ENCODE measurements at regions not wholly inside any gene's neighbourhood (a gene's known extent, or its start where the extent isn't known, plus 50 kb on each side); places are given as distances from the start of the nearest gene placed in this dataset.
A peak's percentile ranks its signal among the peaks of the same experiment; 100 is the strongest.

DNA sequence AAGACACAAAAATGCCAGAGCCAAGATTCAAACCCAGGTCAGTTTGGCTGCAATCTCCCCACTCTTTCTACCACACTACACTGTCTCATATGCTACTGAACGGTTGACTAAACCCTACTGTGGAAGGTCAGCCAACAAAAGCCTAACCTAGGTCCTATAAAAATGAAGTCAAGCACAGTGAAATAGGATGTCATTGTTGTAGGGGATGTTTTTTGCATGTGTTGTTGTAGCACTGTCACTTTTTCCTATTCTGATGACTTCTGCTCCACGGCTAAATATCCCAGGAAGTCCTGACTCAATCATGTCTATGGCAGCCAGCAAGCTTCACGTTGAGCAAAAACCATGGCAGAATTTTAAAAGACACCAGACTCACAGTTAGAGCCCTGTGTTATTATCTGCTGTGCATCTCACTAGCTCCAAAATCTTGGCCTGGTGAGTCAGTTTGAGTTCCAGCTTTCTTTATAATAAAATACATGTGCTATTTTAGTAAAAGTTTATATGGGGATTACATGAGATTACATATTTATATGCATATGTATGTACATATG, 322.1 kb upstream of the NT5E start:
- no peak for DNase-seq (ENCODE audit: low spot score)

DNA sequence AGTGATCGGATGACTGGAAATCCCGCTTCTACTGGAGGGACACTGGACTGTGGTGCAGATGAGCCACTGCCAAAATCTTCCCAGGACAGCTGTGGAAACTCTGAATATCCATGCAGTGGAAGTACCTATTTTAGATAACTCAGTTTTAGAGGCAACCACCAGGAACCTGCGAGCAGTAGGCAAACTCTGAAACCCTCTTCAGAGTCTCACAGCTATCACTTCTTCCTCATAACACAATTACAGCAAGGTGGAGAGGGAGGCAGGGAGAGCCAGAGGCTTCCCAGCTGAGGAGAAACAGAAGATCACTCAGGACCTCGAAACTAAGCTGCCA, 322.8 kb upstream of the NT5E start:
- DNase-seq (ENCODE audit: low spot score) = no peak

DNA sequence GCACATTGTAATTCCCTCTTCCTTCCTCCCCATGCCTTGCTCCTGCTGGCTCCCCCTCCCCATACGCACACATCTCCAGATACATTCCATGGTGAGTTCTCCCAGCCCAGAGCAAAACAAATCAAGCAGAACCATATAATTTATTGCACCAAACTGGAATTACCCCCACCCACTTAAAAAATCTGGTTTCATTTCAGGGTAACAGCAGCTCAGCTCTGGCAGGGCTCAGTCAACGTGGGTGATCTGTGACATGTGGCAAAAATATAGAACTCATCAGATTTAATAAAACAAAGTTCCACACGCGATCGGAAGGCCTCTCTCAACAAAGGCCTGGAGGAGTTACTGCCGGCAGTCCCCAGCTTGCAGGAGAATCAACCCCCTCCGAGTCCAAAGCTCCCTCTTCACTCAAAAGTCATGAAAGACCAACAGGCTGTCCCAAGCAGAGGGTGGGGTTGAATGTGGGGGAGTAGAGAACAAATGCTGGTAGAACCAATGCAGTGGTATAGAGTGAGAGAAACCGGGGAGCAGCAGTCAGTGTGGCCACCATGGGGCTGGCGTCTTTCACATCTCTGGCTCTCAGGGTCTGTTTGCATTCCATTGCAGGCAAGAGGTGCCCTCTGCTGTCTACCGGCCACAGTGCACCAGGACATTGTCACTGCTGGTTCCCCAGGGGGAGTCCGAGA, 323.3 kb upstream of the NT5E start:
- DNase-seq (ENCODE audit: low spot score) = peak; percentile 57

DNA sequence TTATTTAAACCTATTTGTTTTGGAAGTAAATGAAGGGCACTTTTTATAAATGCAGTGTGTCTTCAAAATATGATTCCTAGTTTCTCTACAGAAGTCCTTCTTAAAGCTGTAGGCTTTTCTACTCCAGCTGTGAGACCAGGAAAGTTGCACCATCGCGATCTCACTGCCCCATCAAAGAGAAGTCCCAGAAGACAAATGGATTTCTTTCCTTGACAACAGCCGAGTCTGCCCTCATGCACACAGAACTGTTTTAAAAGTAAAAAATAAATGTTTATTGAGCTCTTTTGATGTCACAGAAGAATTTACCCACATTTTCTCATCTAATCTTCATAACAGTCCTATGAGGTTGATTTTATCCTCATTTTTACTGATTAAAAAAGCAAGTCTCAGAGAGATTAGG, 324.4 kb upstream of the NT5E start:
- DNase-seq (ENCODE audit: low spot score) = no peak

DNA sequence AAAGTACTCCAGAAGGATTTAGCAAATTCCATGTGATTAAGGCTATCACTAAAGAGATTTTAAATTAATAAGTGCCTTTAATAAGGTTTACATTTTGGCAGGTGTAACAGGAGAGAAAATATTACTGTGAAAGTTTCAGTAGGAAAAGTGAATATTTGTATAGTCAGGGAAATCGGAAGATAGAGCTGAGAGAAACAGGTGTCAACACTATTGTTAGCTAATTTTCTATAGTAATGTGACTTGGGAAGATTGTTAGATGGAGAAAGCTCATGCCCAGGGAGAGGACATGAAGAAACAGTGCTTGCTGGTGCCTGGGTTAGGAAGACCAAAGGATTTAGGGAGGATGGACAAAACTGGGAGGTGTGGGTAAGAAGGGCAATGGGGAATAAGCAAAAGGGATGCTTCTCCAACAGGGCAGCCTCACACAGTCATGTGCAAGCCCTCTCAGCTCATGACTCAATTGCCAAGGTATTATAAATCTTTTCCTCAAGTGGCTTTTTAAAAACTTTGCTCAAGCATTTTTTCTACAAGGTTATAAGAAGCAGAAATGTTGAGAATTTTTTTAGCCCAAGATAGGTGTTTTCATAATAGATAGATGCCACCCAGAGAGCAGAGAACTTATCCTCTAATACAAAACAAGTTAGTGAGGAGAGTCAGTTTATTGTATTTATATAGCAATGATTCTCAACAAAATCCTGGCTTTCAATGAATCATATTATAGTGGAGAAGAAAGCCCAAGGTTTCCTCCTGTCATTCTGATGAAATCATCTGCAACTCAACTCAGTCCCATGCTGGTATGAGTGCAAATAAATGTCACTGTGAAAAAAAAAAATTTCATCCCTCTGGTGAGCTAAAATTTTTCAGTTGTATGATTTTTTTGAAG, 325.2 kb upstream of the NT5E start:
- no peak for DNase-seq (ENCODE audit: low spot score)

DNA sequence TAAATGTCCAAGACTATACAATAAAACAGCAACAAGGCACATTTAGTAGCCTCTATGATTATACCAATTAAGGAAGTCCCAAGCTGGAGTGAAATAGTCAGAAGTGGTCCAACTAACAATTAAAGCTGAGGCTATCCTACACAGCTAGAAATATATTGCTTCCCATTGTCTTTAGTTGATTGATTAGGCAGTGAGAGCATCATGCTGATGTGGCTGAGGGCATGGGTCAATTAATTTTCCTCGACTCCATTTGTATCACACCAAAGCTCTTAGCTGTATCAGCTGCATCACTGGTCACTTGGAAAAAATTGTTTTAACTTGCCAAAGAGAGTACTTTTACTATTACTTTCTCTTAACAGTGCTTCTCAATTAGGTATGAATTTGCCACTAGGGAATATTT, 328.7 kb upstream of the NT5E start:
- DNase-seq (ENCODE audit: low spot score) = no peak

DNA sequence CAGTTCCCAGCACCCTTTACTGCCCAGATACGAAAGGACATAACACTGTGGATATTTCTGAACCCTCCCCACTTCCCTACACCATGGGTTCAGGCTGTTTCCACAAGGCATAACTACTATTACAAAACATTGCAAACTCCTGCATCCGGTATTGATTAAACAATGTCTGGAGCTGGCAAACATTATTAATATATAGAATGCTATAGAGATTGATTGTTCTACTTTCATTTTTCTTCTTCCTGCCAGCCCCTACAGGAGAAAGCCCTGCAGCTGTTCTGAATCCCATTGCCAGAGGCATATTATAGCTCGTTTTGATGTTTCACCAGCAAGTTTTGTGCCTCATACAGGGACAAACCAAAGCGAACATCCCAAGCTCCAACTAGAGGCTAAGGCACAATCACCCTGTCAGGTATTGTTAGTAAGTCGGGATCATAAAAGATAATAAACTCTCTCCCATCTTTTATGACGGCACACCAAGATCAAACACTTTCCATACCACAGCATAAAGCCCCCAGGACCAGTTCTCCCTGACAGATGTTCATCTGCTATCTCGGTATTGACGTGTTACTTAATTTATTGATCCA, 331.1 kb upstream of the NT5E start:
- no peak for DNase-seq (ENCODE audit: low spot score)

DNA sequence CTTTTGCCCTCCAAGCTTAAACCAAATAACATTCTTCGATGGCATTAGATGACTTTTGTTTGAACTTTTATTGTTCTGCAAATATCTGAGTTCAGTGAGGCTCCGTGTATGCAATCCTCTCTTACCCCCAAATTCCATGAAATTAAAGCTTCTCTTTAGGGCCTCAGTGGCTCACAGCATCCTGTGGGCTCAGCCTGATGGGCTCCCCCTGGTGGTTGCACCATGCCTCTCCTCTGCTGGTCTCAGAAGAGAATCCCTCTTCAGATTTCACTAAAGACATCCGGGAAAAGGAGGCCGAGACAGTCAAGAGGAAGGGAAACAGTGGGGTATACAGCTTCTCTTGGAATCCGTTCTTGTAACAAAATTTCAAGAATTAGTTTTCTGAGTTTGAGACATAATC, 331.6 kb upstream of the NT5E start:
- DNase-seq (ENCODE audit: low spot score) = no peak

DNA sequence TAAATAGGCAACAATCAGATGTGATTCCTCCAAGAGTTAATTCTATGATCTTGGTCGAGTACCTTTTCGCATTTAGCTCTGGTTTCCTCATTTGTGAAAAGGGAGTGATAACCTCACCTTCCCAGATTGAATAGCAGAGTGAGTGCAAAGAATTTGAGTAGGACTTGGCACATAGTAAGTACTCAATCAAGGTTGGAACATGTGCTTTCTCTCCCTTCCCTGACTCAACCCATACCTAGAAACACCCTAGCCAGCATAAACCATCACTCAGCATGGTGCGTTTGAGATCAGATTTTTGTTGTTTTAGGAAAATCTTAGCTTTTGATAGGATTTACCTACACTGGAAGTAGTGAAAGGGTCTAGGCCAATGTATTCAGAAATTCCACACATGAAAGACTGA, 333.4 kb upstream of the NT5E start:
- DNase-seq (ENCODE audit: low spot score) = no peak

DNA sequence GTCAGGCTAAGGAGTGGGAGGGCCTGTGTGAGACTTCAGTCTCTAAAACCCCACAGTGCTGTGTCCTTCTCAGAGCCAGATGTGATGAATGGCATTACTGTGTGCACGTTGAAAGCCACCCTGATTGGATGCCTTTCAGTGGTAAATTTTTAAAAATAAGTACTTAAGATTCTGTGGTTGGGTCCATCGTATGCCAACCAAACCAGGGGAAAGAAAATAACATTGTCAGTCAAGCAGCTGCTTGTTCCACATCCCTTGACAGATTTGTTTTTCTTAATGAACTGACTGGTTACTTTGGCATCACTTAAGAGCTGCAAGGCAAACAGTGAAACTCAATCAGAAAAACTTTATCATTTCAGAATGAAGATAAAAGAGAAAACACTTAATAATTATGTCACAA, 334.0 kb upstream of the NT5E start:
- no peak for DNase-seq (ENCODE audit: low spot score)

DNA sequence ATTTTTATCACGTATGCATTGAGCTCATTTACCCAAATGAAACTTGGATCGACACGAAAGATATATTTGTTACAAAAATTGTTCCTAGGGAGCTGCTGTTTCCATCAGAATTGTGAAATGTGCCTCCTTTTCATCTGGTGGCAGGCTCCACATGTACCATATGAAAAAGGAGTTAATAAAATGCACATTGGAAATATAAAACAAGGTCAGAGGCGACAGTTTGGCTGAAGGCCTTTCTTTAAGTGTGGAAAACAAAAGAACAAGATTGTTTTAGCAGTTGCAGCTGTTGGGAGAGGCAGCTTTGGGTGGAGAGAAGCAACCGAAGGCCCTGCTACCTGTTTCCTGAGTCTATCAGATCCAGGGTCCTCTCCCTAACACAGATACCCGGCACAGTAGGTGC, 334.5 kb upstream of the NT5E start:
- DNase-seq (ENCODE audit: low spot score) = no peak

DNA sequence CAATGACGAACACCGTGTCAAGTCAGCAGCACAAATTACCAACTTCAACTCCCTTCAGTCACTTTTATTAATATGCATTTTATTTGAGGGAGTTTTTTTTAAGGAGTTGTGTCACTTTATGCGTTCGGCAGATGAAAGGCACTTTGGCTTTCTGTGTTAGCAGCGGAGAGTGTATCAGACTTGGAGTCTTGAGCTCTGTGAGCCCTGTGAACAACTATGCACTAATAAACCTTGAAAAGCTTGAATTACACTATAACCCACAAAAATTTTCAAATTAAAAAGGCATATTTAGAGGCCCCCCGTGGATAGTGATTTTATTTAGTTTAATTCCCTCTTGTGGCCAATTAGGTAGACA, 335.3 kb upstream of the NT5E start:
- no peak for DNase-seq (ENCODE audit: low spot score)

DNA sequence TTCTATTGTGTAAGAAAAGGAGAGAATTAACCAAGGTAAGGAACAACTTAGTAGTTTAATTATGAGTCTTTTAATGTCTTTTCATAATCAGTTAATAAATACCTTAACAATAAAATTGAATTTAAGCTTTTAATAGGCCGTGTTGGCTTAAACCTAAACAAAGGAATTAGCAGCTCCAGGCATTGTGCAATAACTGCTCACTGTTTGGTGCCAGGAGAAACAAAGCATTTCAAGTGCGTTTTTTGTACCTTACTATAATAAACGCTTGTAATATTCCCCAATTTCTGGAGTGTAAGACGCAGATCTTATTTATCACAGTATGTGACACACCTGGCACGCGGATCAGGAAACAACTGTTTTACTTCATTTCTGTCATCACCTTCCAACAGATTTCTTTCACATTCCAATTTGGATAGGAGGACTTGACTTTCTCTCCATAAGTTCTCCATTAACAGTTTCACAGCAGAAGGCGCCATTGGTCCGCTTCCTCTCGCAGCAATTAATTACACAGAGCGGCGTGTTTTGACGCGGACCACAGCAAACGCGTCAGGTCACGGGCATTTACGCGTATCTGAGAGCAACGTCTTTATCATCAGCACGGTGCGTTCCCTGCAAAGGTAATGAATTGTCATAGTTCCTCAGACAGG, 335.8 kb upstream of the NT5E start:
- no peak for DNase-seq (ENCODE audit: low spot score)

DNA sequence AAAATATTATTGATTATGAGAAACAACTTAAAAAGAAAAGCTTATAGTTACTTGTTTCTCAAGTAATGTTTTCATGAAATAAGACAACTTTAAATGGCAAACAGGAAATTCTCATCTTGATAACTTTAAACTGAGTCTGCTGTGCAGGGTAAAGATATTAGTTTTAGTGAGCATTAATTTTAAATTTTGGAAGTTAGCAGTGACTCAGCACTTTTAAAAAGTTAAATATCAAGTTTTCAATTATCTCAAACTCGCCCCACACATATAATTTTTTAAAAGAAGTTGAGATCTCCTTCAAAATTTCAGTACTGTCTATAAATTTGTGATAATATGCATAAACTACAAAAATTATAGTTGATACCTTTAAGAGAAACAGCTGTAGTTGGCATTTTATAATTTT, 337.3 kb upstream of the NT5E start:
- no peak for DNase-seq (ENCODE audit: low spot score)

DNA sequence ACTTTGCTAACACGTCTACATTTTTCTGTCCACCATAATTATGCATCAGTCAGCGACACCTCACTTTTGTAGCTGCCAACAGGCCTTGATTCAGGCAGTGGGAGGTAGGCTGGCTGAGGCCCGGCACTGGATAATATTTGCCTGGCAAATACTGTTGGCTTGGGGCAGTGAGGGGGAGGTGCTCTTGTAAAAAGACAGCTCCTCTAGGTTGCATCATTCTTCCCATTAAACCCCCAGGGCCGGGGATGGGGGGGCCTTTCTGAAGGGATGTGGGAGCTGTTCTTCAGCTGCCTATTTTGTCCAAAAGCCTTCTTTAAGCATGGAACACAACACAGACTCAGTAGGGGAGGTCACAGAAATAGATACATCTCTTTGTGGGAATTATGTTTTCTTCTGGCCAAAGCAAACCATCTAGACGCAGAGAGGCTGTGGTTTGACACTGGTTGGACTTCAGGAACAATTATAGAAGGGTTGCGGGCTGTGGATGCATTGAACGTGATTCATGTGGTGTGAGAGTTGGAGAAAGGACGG, 338.3 kb upstream of the NT5E start:
- no peak for DNase-seq (ENCODE audit: low spot score)

DNA sequence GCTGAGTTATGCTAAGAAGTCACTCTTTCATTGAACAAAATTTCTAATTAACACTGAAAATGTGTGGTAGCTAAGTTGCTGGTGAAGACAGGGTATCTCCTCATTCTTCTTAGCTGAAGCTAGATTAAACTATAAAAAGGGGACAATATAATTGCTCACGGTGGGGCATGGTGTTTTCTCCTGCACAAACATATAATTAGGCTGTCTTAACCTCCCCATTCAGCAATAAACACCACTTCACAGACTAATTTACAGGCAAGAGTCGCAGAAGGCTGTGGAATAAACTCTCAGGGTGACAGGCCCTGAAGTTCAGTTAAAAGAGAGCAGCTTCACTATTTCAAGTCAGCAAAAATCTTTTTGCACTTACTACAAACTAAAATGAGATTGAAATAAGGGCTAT, 338.9 kb upstream of the NT5E start:
- no peak for DNase-seq (ENCODE audit: low spot score)

DNA sequence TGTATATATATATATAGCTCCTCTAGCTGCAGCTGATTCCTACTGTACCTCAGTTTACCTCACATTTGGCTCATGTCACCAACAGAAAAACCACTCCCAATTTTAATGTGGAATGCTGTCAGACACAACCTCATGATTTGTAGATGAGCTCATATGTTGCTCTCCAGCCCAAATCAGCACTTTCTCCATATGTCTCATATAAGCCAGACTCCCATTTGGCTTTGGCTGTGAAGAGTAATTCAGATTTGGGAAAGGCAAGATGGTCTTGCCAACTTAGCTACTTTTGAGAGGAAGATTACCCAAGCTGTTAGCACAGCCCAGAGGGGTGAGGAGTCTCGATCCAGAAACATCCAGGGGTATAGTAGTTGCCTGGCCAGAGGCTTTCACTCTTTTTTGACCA, 342.2 kb upstream of the NT5E start:
- no peak for DNase-seq (ENCODE audit: low spot score)

DNA sequence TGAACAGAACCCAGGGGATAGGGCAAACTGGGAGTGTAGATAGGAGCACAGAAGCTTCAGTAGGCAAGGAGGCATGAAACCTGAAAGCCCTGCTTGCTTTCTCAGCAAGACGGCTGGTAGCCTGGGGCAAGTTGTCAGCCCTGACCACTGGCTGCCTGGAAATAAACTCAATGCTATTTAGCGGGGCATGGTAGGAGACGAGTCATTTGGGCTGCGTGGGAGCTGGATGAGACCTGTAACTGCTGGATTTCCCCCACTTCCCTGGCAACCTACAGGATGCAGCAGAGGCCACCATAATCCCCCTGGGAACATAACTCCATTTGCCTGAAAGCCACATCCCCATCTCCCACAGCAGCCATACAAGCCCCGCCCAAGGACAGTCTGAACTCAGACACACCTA, 332.6 kb upstream of the TBX18 start:
- DNase-seq (ENCODE audit: low spot score) = no peak

DNA sequence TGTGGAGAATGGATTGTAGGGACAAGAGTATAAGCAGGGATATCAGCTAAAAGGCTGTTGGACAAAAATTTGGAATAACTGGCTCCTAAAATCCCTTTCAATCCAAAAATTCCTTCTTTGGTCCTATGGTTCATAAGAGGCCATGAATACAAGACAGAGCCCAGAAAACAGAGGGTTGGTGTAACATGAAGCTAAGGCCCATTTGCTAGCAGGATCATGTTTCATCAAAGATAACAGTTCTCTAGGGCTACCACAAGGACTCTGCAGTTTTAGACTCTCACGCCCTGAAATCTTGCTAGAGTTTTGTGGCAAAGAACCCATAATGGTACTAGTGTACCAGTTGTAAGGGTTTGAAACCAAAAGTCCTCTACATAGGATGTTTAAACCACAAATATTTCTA, 327.8 kb upstream of the TBX18 start:
- DNase-seq (ENCODE audit: low spot score) = no peak

DNA sequence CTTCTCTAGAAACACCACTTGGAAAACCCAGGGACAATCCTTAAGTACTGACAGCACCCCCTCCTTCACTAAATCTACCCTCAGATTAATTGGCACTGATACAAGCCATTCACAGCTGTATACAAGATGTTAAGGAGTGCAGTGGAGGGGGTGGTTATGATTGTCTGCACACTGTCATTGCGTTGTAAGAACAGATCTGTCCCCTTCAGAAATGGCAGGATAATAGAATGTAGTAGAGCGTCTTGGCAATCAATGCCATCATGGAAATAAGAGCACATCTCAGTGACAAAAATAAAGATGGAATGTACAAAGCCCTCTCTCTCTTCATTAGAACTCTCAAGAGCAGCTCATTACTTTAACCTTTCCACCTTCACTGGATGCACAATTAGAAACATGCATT, 324.9 kb upstream of the TBX18 start:
- no peak for DNase-seq (ENCODE audit: low spot score)

DNA sequence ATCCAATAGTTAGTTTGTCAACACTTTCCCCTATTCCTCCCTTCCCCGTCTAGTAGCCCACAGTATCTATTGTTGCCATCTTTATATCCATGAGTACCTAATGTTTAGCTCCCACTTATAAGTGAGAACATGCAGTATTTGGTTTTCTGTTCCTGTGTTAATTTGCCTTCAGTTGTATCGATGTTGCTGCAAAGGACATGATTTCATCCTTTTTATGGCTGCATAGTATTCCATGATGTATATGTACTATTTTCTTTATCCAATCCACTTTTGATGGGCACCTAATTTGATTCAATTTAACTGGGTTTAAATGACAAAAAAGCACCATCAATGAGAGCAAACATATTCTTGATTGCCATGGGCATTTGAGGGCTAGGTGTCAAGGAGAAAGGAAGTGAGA, 321.5 kb upstream of the TBX18 start:
- no peak for DNase-seq (ENCODE audit: low spot score)

DNA sequence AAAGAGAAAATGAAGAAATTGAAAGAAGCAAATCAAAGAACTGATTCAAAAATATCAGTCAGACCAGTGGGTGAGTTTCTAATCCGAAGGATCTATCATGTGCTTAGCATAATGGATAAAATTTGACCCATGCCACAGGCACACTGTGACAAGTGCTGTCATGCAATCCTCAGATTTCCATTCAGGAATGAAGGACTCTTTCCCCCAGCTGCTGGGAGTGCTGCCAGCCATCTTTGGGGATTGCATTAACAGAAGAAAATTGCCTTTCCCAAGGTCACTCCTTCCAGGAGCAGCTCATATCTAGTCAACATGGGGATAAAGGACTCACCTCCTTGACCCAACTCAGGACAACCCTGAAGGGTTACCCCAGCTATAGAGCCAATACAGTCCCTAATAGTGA, 316.7 kb upstream of the TBX18 start:
- no peak for DNase-seq (ENCODE audit: low spot score)

DNA sequence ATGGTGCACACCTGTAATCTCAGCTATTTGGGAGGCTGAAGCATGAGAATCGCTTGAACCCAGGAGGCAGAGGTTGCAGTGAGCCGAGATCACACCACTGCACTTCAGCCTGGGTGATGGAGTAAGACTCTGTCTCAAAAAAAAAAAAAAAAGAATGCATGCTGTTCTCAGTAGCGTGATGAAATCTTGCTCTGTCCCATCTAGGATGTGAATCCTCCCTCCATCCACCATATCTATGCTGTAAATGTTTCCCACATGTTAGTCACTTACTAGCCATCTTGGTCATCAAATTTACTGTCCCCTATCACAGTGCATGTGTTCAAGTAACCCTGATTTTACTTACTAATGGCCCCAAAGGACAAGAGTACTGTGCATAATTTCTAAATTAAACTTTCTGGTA, 315.4 kb upstream of the TBX18 start:
- DNase-seq (ENCODE audit: low spot score) = no peak

Measured in Ammon's horn (tissue), 1 donor.